IMR-90 (cell line): ENCODE measurements at regions not wholly inside any gene's neighbourhood (a gene's known extent, or its start where the extent isn't known, plus 50 kb on each side); places are given as distances from the start of the nearest gene placed in this dataset.

ENCODE experiments used
- ATAC-seq: fragments of 200-7000 bp; cut with Tn5 transposase; 2 replicates; pipeline ENCODE4 v1.9.1; 2020; ENCODE audit warnings: low read depth, mild to moderate bottlenecking, moderate library complexity
- BruUV-seq: library from RNA; stranded (reverse); fragments of 400-500 nt; replicated peaks from 2 replicates; lab custom pipeline; 2021; lab: Mats Ljungman, UMichigan
- CTCF ChIA-PET: fragments of 300-600 bp; formaldehyde crosslinking; extraction: SDS; loops from one replicate; lab custom pipeline; 2021; ENCODE audit warnings: antibody characterized with exemption; lab: Yijun Ruan, JAX
- POLR2A ChIA-PET: fragments of 300-600 bp; sonication (Branson Sonifier 250); formaldehyde crosslinking; loops from one replicate; lab custom pipeline; 2022; ENCODE audit warnings: antibody characterized with exemption; ENCODE audit not compliant: unreplicated experiment; lab: Charles Lee
- DNase-seq: peaks from one replicate; pipeline ENCODE4 v3.0.0; 2013
- H2AFZ ChIP-seq: replicated peaks from 2 replicates; pipeline ENCODE3; 2013; ENCODE audit warnings: low read length, mild to moderate bottlenecking; ENCODE audit not compliant: poor library complexity
- H2AK5ac ChIP-seq: 2 replicates; pipeline ENCODE4 v1.6.1; 2013; ENCODE audit warnings: low read depth, low read length, inconsistent platforms
- H2AK9ac ChIP-seq: replicated peaks from 2 replicates; pipeline ENCODE3; 2013; ENCODE audit warnings: mild to moderate bottlenecking, low read depth, low read length, moderate library complexity; ENCODE audit not compliant: poor library complexity
- H2BK120ac ChIP-seq: 2 replicates; pipeline ENCODE4 v1.6.1; 2013; ENCODE audit warnings: low read depth, low read length, inconsistent platforms
- H2BK15ac ChIP-seq: 3 replicates; pipeline ENCODE4 v1.6.1; 2013; ENCODE audit warnings: low read depth, low read length, inconsistent platforms
- H2BK20ac ChIP-seq: 2 replicates; pipeline ENCODE4 v1.6.1; 2013; ENCODE audit warnings: low read depth, mild to moderate bottlenecking, inconsistent platforms, low read length, moderate library complexity
- H2BK5ac ChIP-seq: 2 replicates; pipeline ENCODE4 v1.6.1; 2013; ENCODE audit warnings: mild to moderate bottlenecking, low read depth, low read length, inconsistent platforms; ENCODE audit not compliant: poor library complexity, severe bottlenecking
- H3K14ac ChIP-seq: replicated peaks from 2 replicates; pipeline ENCODE4 v1.6.1; 2013; ENCODE audit warnings: low read depth, low read length, inconsistent platforms
- H3K18ac ChIP-seq: 2 replicates; pipeline ENCODE4 v1.6.1; 2013; ENCODE audit warnings: low read depth, low read length, control low read depth
- H3K23ac ChIP-seq: 2 replicates; pipeline ENCODE4 v1.6.1; 2013; ENCODE audit warnings: low read depth, low read length, inconsistent platforms
- H3K27ac ChIP-seq: 2 replicates; pipeline ENCODE4 v1.5.1; 2013; ENCODE audit warnings: mild to moderate bottlenecking, control low read depth, low read length; ENCODE audit not compliant: insufficient read depth
- H3K27me3 ChIP-seq: 2 replicates; pipeline ENCODE4 v1.6.1; 2013; ENCODE audit warnings: low read length; ENCODE audit not compliant: control insufficient read depth, insufficient read depth
- H3K36me3 ChIP-seq: 2 replicates; pipeline ENCODE4 v1.6.1; 2013; ENCODE audit warnings: low read length, mixed read lengths; ENCODE audit not compliant: control insufficient read depth, insufficient read depth
- H3K4ac ChIP-seq: 2 replicates; pipeline ENCODE4 v1.6.1; 2013; ENCODE audit warnings: low read depth, low read length, inconsistent platforms
- H3K4me1 ChIP-seq: 2 replicates; pipeline ENCODE4 v1.6.1; 2013; ENCODE audit warnings: low read length, mixed read lengths; ENCODE audit not compliant: control insufficient read depth, insufficient read depth
- H3K4me2 ChIP-seq: 2 replicates; pipeline ENCODE4 v1.6.1; 2013; ENCODE audit warnings: low read depth, mild to moderate bottlenecking, control low read depth, low read length, moderate library complexity
- H3K4me3 ChIP-seq: 2 replicates; pipeline ENCODE4 v1.5.1; 2013; ENCODE audit warnings: low read depth, mild to moderate bottlenecking, control low read depth, low read length, moderate library complexity; ENCODE audit not compliant: insufficient read depth
- H3K56ac ChIP-seq: 2 replicates; pipeline ENCODE4 v1.6.1; 2013; ENCODE audit warnings: low read length, inconsistent platforms; ENCODE audit not compliant: insufficient read depth; ENCODE audit errors: extremely low read depth
- H3K79me1 ChIP-seq, 2 experiments: 2 replicates each; pipeline ENCODE4 v1.6.1; 2013; ENCODE audit warnings: low read length in 2 of 2, inconsistent platforms in 1 of 2, low read depth in 1 of 2
- H3K9ac ChIP-seq: 2 replicates; pipeline ENCODE4 v1.6.1; 2013; ENCODE audit warnings: low read depth, low read length, control low read depth
- H3K9me1 ChIP-seq: 2 replicates; pipeline ENCODE4 v1.6.1; 2013; ENCODE audit warnings: low read length, inconsistent platforms; ENCODE audit not compliant: insufficient read depth
- H3K9me3 ChIP-seq: 2 replicates; pipeline ENCODE4 v1.6.1; 2013; ENCODE audit warnings: low read length; ENCODE audit not compliant: control insufficient read depth, insufficient read depth
- H4K20me1 ChIP-seq: 2 replicates; pipeline ENCODE4 v1.6.1; 2013; ENCODE audit warnings: low read length, inconsistent platforms; ENCODE audit not compliant: insufficient read depth
- H4K5ac ChIP-seq: 2 replicates; pipeline ENCODE4 v1.6.1; 2013; ENCODE audit warnings: mild to moderate bottlenecking, low read depth, low read length, control low read depth
- H4K8ac ChIP-seq, 2 experiments: 2 replicates each; pipeline ENCODE4 v1.6.1; 2013; ENCODE audit warnings: low read depth in 2 of 2, low read length in 2 of 2, control low read depth in 1 of 2, inconsistent platforms in 1 of 2
- H4K91ac ChIP-seq: 2 replicates; pipeline ENCODE4 v1.6.1; 2013; ENCODE audit warnings: low read depth, low read length, inconsistent platforms; ENCODE audit not compliant: insufficient read depth
- CHD1 ChIP-seq: IDR thresholded peaks from 2 replicates; pipeline ENCODE4 v1.6.1; 2012; ENCODE audit warnings: low read depth, low read length, improper control_type of control experiment
- FOS ChIP-seq: fragments of 150-350 bp; IDR thresholded peaks from 2 replicates; pipeline ENCODE4 v1.6.1; 2016; ENCODE audit warnings: low read depth, low read length
- WGBS, 2 experiments: methylation state at CpG; one replicate each; pipeline versions ENCODE4 v1.1.5 to v1.1.7; 2013; ENCODE audit warnings: missing lambda C conversion rate in 2 of 2; ENCODE audit not compliant: insufficient read length in 1 of 2; ENCODE audit errors: extremely low coverage in 2 of 2; 5-methylcytosine and 5-hydroxymethylcytosine counted together
- dilution Hi-C: fragments of 300-500 bp; cut with HindIII; formaldehyde crosslinking; loops from one replicate; pipeline ENCODE4 v1.14.3; 2018; ENCODE audit warnings: low sequenced_read_pairs; ENCODE audit not compliant: unreplicated experiment
- in situ Hi-C: fragments of 300-500 bp; cut with MboI; formaldehyde crosslinking; loops from 3 replicates; pipeline ENCODE4 v1.14.3; 2019; ENCODE audit warnings: low sequenced_read_pairs, inconsistent platforms, mixed read lengths
- intact Hi-C: fragments of 100-400 bp; cut with micrococcal nuclease; formaldehyde crosslinking; loops from 2 replicates; pipeline ENCODE4 v1.10.0; 2022

GRCh38 chr2:8527031-8527430, 154.8 kb upstream of the ID2 start:
- H3K27ac ChIP-seq: no peak overlapping the region
- DNase-seq (no peak), ATAC-seq (no peak)
- no peak overlapping the region for H4K91ac ChIP-seq
- H3K23ac ChIP-seq: no peak overlapping the region
- CTCF ChIA-PET: no interaction called here
- no peaks in the 10 kb centered on the region for H3K4me1 ChIP-seq
- intact Hi-C loops (no loop called here), dilution Hi-C loops (no loop called here), in situ Hi-C loops (no loop called here)
- H3K56ac ChIP-seq: no peak overlapping the region
- H3K18ac ChIP-seq: no peak overlapping the region
- H2BK5ac ChIP-seq: no peak overlapping the region
- peaks cover 5% of the 10 kb centered on the region for H3K9me3 ChIP-seq
- H4K20me1 ChIP-seq: no peaks in the 10 kb centered on the region
- H3K4ac ChIP-seq: no peak overlapping the region
- H2AFZ ChIP-seq: peak overlapping the region; percentile 6
- no peaks in the 10 kb centered on the region for H3K9me1 ChIP-seq
- no peak overlapping the region for H2BK120ac ChIP-seq
- H3K27me3 ChIP-seq: peaks cover 22% of the 10 kb centered on the region
- H2BK20ac ChIP-seq: no peak overlapping the region
- H4K8ac ChIP-seq: no peak overlapping the region
- no peak for TF ChIP-seq CHD1
- no peak for TF ChIP-seq FOS
- no TSS peak for BruUV-seq
- 40% methylated on average over 1 of the region's 4 CpGs; no CpG with 5 or more reads in 1 of the 2 experiments for WGBS, 2 experiments
- H3K36me3 ChIP-seq: no peaks in the 10 kb centered on the region
- no peak overlapping the region for H2BK15ac ChIP-seq
- no peak overlapping the region for H3K14ac ChIP-seq
- no peak overlapping the region for H4K5ac ChIP-seq
- no peak overlapping the region for H2AK9ac ChIP-seq
- H3K79me1 ChIP-seq: no peaks in the 10 kb centered on the region
- no peak overlapping the region for H3K4me2 ChIP-seq
- no peak overlapping the region for H2AK5ac ChIP-seq
- H3K9ac ChIP-seq: no peak overlapping the region
- no peak overlapping the region for H3K4me3 ChIP-seq
- POLR2A ChIA-PET: no interaction called here
